Activated CD8-positive, alpha-beta memory T cell treated with anti-CD3 and anti-CD28 coated beads, Interleukin-2, amount 50 U/mL, for 1 hour (primary cell): ENCODE measurements at regions not wholly inside any gene's neighbourhood (a gene's known extent, or its start where the extent isn't known, plus 50 kb on each side); places are given as distances from the start of the nearest gene placed in this dataset.
"Not testable (repeated sequence)": the region's sequence is repeated elsewhere in the genome, so short reads cannot be mapped to it uniquely, and the experiment has no call there.

Experiments
- DNase-seq: peaks from one replicate; pipeline ENCODE4 v3.0.0-alpha.2; 2020; ENCODE audit errors: extremely low read depth

DNA sequence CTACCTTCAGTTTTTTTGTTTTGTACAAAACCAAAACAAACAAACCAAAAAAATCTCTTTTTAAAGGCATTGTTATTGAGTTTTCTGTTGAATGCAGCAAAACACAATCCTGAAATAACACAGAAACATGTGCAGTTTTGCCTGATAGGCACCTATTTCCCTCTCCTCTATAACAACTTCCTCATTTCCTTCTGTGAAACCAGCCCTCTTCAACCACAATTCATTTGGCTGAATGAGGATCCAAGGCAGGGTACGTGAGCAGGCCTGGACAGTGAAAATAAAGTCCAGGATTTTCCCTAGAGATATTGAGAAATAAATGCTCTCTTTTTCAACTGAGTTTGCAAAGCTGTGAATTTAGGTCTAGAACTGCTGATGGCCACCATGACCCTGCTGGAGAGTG is 134.8 kb upstream of the LARP1 start:
- no peak for DNase-seq

GRCh38 chr5:154618696-154619095 is 136.5 kb upstream of the LARP1 start:
- no peak for DNase-seq

GRCh38 chr5:154614595-154614994 is 136.6 kb upstream of the HAND1 start:
- no peak for DNase-seq

- DNase-seq: no peak
Measured at GRCh38 chr5:154614125-154614524, 136.1 kb upstream of the HAND1 start.

DNA sequence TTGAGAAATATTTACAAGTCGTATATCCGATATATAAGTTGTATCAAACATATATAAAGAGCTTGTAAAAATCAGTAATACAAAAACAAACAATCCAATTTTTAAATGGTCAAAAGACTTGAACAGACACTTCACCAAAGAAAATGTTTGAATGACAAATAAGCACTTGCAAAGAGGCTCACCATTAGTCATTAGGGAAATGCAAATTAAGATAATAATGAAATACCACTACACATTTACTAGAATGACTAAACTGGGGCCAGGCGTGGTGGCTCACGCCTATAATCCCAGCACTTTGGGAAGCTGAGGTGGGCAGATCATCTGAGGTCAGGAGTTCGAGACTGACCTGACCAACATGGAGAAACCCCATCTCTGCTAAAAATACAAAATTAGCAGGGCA is 134.6 kb upstream of the HAND1 start:
- no peak for DNase-seq

DNA sequence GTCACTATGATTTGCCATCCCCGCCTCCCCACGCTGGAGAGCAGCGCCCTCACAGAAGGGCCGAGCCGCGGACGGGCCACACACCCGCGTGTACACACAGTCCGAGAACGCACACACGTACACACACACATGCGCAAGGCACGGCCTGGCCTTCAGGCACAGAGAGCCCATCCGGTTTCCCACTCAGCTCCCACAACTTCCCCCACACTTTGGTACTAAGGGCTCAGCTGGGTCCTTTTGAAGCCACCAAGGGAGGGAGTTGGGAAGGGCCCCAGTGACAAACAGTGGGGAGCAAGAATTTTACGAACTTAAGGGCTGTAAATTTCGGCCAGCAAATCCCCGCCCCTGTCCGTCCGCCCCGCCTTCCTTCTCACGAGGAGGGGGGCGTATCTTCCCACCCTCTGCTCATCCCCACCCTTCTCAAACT is 133.3 kb upstream of the HAND1 start:
- DNase-seq: no peak

DNA sequence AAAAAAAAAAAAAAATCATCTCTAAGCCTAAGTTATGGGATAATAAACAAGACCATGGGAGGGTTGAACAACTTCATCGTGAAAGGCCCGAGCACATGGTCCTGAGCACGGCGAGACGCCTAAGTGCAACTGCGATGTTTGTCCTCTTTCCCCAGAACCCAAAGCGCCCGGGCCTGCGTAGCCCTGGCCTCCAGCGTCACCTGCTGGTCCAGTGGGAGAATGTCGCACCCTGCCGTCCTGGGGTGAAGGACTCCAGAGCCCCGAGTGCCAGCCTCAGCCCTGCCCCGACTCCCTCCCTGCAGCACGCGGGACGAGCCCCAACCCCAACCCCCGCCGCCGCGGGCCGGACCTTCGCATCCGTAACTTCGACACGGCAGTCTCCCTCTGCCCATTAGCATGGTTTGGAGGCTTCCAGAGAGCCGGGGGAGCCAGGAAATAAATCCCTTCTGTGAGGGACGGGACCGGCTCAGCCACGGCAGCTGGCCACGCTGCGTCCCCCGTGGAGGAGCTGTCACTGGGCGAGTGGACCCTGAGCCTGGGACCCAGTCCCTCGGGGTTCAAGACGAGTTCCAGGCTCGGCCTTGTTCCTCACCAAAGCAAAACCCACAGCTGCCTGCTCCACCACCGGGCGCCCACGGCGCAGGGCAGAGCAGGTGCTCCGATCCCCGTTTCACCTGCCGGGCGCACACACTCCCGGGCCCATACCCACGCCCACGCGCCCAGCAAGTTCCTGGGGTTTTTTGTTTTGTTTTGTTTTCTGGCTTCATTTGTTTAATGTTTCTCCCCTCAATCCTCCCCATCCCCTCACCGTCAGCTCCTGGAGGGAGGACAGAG is 132.5 kb upstream of the HAND1 start:
- no peak for DNase-seq

DNA sequence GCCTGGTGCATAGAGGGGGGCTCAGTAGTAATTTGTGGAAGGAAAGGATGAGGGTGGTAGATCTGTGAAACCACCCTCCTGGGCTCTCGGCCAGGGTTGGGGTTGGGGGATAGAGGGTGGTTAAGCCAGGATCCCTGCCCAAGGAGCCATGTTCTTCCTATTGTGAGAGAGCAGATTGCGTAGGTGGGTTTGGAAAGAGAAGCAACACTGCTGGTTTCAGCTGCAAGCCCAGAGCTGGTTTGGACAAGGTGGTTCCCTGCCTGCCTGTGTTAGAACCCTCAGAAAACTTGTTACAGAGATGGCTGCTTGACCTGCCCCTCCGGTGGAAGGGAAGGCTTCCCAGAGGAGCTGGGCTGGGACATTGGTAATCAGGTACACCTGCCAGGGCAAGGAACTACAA is 131.2 kb upstream of the HAND1 start:
- DNase-seq: no peak

- DNase-seq: no peak
Measured at GRCh38 chr5:154608531-154609011, 130.5 kb upstream of the HAND1 start.

DNA sequence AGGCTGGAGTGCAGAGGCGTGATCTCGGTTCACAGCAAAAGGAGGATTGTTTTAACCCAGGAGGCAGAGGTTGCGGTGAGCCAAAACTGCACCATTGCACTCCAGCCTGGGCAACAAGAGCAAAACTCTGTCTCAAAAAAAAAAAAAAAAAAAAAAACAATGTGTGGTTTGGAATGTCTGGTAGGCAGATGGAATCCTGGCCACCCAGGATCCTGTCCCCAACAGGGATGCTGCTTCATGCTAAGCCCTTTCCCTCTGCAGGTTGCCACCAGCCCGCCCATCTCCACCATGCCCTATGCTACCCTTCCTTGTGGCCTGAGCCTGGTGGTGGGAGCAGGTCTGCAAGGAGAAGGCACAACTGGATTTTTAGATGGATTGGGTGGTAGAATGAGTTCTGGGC is 129.7 kb upstream of the HAND1 start:
- DNase-seq: no peak

GRCh38 chr5:154606246-154606645 is 128.2 kb upstream of the HAND1 start:
- no peak for DNase-seq

DNA sequence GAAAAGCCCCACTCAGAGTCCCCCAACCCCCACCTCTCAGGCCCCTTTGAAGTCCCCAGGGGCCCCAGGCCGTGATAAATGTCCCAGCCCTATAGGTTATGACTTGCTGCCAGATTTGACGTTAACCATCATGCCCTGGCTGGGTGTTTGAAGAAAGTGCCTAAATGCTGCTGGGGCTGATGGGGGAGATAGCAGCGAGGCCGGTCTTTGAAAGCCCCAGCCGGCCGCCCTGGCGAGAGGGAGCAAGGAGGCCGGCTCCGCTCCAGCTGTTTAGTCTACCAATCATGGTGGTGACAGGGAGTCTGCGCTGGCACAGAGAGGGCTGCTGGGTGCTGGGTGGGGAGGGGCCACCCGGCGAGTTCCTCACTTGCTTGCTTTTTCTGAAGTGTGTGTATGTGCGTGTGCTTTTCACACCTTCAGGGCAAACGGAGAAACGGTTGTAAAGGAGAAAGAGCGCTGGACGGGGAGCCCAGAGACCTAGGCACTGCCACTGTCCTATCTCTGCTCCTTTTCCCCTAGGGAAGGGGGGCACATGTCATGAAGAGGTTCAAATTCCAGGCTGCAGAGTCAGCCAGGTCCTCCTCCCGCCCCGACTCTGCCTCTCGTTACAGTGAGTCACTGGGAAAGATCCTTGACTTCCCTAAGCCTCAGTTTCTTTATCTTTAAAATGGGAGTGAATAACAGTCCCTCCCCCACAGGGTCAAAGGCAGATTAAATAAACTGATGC is 126.1 kb upstream of the HAND1 start:
- DNase-seq: no peak

GRCh38 chr5:154603485-154603884 is 125.5 kb upstream of the HAND1 start:
- DNase-seq: no peak

GRCh38 chr5:154603011-154603410 is 125.0 kb upstream of the HAND1 start:
- DNase-seq: no peak

- no peak for DNase-seq
Measured at GRCh38 chr5:154601014-154601413, 123.0 kb upstream of the HAND1 start.

- no peak for DNase-seq
Measured at GRCh38 chr5:154598021-154598420, 120.0 kb upstream of the HAND1 start.

GRCh38 chr5:154596844-154597243 is 118.8 kb upstream of the HAND1 start:
- DNase-seq: not testable (repeated sequence)

GRCh38 chr5:154595662-154596061 is 117.6 kb upstream of the HAND1 start:
- DNase-seq: no peak

DNA sequence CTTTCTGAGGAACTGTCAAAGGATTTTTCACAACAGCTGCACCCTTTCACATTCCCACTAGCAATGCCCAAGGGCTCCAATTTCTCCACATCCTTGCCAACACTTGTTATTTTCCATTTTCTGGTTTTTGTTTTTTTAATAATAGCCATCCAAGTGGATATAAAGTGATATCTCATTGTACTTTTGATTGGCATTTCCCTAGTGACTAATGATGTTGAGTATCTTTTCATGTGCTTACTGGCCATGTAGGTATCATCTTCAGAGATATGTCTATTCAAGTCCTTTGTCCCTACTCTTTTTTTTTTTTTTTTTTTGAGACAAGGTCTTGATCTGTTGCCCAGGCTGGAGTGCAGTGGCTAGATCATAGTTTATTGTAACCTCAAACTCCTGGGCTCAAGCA is 115.8 kb upstream of the HAND1 start:
- no peak for DNase-seq

DNA sequence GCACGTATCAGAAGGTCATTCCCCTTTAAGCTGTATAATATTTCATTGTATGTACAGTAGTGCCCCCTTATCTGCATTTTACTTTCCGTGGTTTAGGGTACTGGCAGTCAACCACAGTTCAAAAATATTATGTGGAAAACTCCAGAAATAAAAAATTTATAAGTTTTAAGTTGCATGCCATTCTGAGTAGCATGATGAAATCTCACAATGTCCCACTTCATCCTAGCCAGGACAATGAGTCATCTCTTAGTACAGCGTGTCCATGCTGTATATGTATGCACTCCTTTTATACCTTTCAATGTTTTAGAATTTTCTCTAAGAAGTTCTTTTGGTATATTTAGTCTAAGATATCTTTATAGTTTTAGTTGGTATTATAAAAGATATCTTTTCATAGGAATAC is 115.0 kb upstream of the HAND1 start:
- no peak for DNase-seq

GRCh38 chr5:154590093-154590724 is 112.2 kb upstream of the HAND1 start:
- no peak for DNase-seq

GRCh38 chr5:154589511-154589910 is 111.5 kb upstream of the HAND1 start:
- no peak for DNase-seq
